ENCODE measurements at regions not wholly inside any gene's neighbourhood (a gene's known extent, or its start where the extent isn't known, plus 50 kb on each side); places are given as distances from the start of the nearest gene placed in this dataset.

GRCh38 chr18:34086370-34086769 is 138.3 kb downstream of the NOL4 start (continued):
- no peak for TF ChIP-seq REST (IDR thresholded peaks at IDR 0.05; ENCODE audit: unreplicated experiment)
- no peak for TF ChIP-seq ETS1 (IDR thresholded peaks at IDR 0.05)
- TF ChIP-seq ZNF331 (CRISPR knock-in tag; IDR thresholded peaks at IDR 0.05; ENCODE audit: low read depth), result no peak
- TF ChIP-seq EZH2 (IDR thresholded peaks at IDR 0.05; ENCODE audit: low read depth, unreplicated experiment), result no peak
- no peak for TF ChIP-seq STAT1 (IDR thresholded peaks at IDR 0.05; ENCODE audit: unreplicated experiment)
- TF ChIP-seq POLR2AphosphoS5 (IDR thresholded peaks at IDR 0.05; ENCODE audit: low read depth), result no peak
- no peak for TF ChIP-seq CTCF (conservative IDR thresholded peaks at IDR 0.05; ENCODE audit: low read depth in 2 of 2)
- no peak for TF ChIP-seq EZH2phosphoT487 (IDR thresholded peaks at IDR 0.05; ENCODE audit: unreplicated experiment)
- no peak for TF ChIP-seq CREB1 (CRISPR knock-in tag; IDR thresholded peaks at IDR 0.05; ENCODE audit: low read depth)

- Histone ChIP-seq H3K9me2 (ENCODE audit: insufficient read depth) (no peaks in the 10 kb centered on the region), H2AFZ (no peak overlapping the region), H3K4me3 (no peak overlapping the region), H3K27me3 (ENCODE audit: insufficient read depth) (no peaks in the 10 kb centered on the region), H3K79me2 (replicated peaks; ENCODE audit: insufficient read depth) (no peaks in the 10 kb centered on the region), H3F3A (replicated peaks; ENCODE audit: low read depth) (no peaks in the 10 kb centered on the region), H3K4me1 (ENCODE audit: insufficient read depth) (no peaks in the 10 kb centered on the region), H3K36me3 (ENCODE audit: insufficient read depth) (no peaks in the 10 kb centered on the region), H3K27ac (ENCODE audit: low read depth) (no peak overlapping the region), H3K4me2 (no peak overlapping the region), H4K20me1 (replicated peaks; ENCODE audit: insufficient read depth) (no peaks in the 10 kb centered on the region)
- Mint-ChIP-seq H3K27me3 (ENCODE audit: insufficient read depth, low read depth, poor library complexity) (no peaks in the 10 kb centered on the region), H3K4me3 (no peak overlapping the region), H3K9me3 (no peaks in the 10 kb centered on the region), H3K4me1 (no peaks in the 10 kb centered on the region), H3K36me3 (ENCODE audit: low read depth) (no peaks in the 10 kb centered on the region), H3K27ac (no peak overlapping the region)
- DNase-seq (ENCODE audit: low spot score) (no peak), ATAC-seq (no peak)
- no peak for TF ChIP-seq JUNB (IDR thresholded peaks at IDR 0.05; ENCODE audit: unreplicated experiment)
- no peak for TF ChIP-seq CTCF (conservative IDR thresholded peaks at IDR 0.05; ENCODE audit: low read depth in 2 of 2)
- TF ChIP-seq EZH2phosphoT487 (IDR thresholded peaks at IDR 0.05; ENCODE audit: unreplicated experiment), result no peak
- TF ChIP-seq NANOG (IDR thresholded peaks at IDR 0.05; ENCODE audit: borderline replicate concordance), result no peak
- TF ChIP-seq CREB1 (CRISPR knock-in tag; IDR thresholded peaks at IDR 0.05; ENCODE audit: low read depth), result no peak
- TF ChIP-seq ETS1 (IDR thresholded peaks at IDR 0.05), result no peak
Observed at GRCh38 chr18:34085140-34085739, 139.5 kb downstream of the NOL4 start.

All from GM23338 (cell line).